A673 (cell line): ENCODE measurements at regions not wholly inside any gene's neighbourhood (a gene's known extent, or its start where the extent isn't known, plus 50 kb on each side); places are given as distances from the start of the nearest gene placed in this dataset.

Experiments
- CTCF ChIP-seq: fragments of 300-800, 200-600 bp; sonication (generic); conservative IDR thresholded peaks from 2 replicates; pipeline ENCODE4 v1.5.1; 2017; ENCODE audit warnings: low read depth, mild to moderate bottlenecking, antibody characterized with exemption, low read length, moderate library complexity, mixed read lengths
- EZH2 ChIP-seq: fragments of 200-600 bp; sonication (generic); IDR thresholded peaks from 2 replicates; pipeline ENCODE4 v1.6.1; 2017; ENCODE audit warnings: borderline replicate concordance, low read depth, mild to moderate bottlenecking, mixed read lengths, antibody characterized with exemption, low read length; ENCODE audit not compliant: poor library complexity, severe bottlenecking

GRCh38 chr13:95498886-95499285 is 53.6 kb upstream of the CLDN10 start:
- no peak for TF ChIP-seq CTCF
- TF ChIP-seq EZH2 = no peak
